ENCODE measurements at regions not wholly inside any gene's neighbourhood (a gene's known extent, or its start where the extent isn't known, plus 50 kb on each side); places are given as distances from the start of the nearest gene placed in this dataset.

DNA sequence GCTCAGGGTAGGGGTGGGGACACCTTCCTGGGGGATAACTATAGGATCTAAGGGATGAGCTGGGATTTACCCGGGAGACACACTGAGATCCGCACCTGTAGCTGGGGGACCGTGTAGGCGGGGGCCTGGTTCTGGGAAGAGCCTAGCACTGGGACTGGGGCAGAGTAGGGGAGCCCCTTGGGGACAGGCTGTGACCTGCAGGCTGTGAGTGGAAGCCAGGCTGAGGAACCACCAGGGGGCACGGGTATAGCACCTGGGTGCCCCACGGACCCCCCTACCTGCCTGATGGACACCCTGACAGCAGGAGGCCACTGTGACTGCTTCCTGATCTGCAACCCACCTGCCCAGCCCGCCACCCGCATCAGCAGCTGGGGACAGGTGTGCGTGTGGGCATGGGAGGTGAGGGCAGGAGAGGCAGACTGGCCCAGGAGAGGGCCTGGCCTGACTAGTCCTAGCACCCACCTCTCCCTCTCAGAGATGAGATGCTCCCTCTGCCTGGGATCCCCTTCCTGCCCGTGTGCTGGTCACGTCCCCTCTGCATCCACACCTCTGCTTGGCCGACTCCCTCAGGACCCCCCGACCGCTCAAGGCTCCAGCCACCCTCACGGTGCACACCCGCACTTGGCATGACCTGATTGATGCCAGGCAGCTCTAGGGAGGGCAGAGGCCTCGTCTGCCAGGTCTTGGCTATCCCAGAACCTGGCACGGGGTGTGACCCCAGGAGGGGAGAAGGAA is 94.2 kb upstream of the NKX1-1 start:
- H3K36me3 ChIP-seq (ENCODE audit: control insufficient read depth, insufficient read depth, low read length), result no peaks in the 10 kb centered on the region
- no peaks in the 10 kb centered on the region for H3K27me3 ChIP-seq (replicated peaks; ENCODE audit: control insufficient read depth, insufficient read depth, low read length)
- DNase-seq (ENCODE audit: extremely low read depth, insufficient read length), result no peak
- H3K4me3 ChIP-seq (replicated peaks; ENCODE audit: low read depth, low read length), result no peak overlapping the region
- TF ChIP-seq, protein P1, sequence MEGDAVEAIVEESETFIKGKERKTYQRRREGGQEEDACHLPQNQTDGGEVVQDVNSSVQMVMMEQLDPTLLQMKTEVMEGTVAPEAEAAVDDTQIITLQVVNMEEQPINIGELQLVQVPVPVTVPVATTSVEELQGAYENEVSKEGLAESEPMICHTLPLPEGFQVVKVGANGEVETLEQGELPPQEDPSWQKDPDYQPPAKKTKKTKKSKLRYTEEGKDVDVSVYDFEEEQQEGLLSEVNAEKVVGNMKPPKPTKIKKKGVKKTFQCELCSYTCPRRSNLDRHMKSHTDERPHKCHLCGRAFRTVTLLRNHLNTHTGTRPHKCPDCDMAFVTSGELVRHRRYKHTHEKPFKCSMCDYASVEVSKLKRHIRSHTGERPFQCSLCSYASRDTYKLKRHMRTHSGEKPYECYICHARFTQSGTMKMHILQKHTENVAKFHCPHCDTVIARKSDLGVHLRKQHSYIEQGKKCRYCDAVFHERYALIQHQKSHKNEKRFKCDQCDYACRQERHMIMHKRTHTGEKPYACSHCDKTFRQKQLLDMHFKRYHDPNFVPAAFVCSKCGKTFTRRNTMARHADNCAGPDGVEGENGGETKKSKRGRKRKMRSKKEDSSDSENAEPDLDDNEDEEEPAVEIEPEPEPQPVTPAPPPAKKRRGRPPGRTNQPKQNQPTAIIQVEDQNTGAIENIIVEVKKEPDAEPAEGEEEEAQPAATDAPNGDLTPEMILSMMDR (IDR thresholded peaks at IDR 0.05; ENCODE audit: insufficient read depth, low read length, poor library complexity, severe bottlenecking), result no peak

GRCh38 chr4:1499465-1499864 is 93.2 kb upstream of the NKX1-1 start:
- no peaks in the 10 kb centered on the region for H3K36me3 ChIP-seq (ENCODE audit: control insufficient read depth, insufficient read depth, low read length)
- TF ChIP-seq, protein P1 (IDR thresholded peaks at IDR 0.05; ENCODE audit: insufficient read depth, low read length, poor library complexity, severe bottlenecking), result no peak
- no peaks in the 10 kb centered on the region for H3K27me3 ChIP-seq (replicated peaks; ENCODE audit: control insufficient read depth, insufficient read depth, low read length)
- no peak overlapping the region for H3K4me3 ChIP-seq (replicated peaks; ENCODE audit: low read depth, low read length)
- DNase-seq (ENCODE audit: extremely low read depth, insufficient read length), result no peak

- H3K4me3 ChIP-seq (replicated peaks; ENCODE audit: low read depth, low read length), result no peak overlapping the region
- no peak for DNase-seq (ENCODE audit: extremely low read depth, insufficient read length)
- TF ChIP-seq, protein P1 (IDR thresholded peaks at IDR 0.05; ENCODE audit: insufficient read depth, low read length, poor library complexity, severe bottlenecking), result no peak
- no peaks in the 10 kb centered on the region for H3K27me3 ChIP-seq (replicated peaks; ENCODE audit: control insufficient read depth, insufficient read depth, low read length)
- H3K36me3 ChIP-seq (ENCODE audit: control insufficient read depth, insufficient read depth, low read length), result no peaks in the 10 kb centered on the region
Measured at GRCh38 chr4:1497189-1497801, 91.1 kb upstream of the NKX1-1 start.

DNA sequence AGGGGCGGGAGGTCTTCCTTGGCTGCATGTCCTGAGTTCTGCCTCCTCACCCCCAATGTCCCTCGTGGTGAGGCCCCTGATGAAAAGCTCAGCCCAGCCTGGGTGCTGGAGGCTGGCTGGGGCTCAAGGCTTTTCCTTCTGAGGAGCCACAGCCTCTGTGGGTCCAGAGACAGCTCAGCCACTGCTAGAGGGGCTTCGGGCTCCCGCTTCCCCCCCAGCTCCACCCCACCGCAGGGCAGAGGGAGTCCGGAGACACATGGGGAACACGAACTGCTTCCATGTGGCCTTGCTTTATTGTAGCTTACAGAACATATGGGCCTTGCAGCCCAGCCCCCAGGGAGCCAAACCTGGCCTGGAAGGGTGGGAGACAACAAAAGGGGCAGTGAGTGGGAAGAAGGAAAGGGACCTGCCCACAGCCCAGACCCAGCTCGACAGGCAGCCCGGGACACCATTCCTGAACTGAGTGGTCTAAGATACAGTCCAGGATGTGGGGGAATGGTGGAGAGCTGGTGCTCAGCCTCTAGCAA is 89.9 kb upstream of the NKX1-1 start:
- H3K27me3 ChIP-seq (replicated peaks; ENCODE audit: control insufficient read depth, insufficient read depth, low read length), result no peaks in the 10 kb centered on the region
- DNase-seq (ENCODE audit: extremely low read depth, insufficient read length), result no peak
- TF ChIP-seq, protein P1 (IDR thresholded peaks at IDR 0.05; ENCODE audit: insufficient read depth, low read length, poor library complexity, severe bottlenecking), result no peak
- H3K36me3 ChIP-seq (ENCODE audit: control insufficient read depth, insufficient read depth, low read length), result no peaks in the 10 kb centered on the region
- H3K4me3 ChIP-seq (replicated peaks; ENCODE audit: low read depth, low read length), result no peak overlapping the region

DNA sequence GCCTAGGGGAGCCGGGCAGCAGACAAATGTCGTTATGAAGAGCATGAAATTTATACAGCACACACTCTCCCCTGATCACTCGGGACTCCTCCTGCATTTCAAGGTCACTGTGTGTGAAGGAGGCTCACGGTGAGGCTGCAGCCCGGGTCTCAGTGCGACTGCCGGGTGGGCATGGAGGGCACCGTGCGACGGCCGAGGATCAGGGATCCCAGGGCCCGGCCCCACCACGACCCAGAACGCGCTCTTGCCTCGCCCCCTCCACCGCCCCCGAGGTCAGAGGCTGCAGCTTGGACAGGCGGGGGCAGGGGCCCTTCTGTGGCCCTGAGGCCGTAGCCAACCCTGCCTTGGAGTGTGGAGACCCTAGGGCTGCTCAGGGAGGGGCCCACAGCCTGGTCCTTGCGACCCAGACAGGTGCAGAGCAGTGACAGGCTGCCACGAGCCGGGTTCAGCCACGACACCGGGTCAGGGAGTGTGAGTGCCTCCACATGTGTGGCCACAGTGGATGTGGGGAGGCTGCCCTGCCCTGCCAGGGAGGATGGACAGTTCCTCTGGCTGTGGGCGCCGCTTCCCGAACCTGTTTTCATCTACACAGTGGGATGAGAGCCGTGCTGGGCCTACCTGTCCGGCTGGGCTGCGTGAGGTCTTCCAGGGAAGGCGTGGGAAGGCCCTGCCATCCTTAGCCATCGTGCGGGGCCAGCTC is 89.3 kb upstream of the NKX1-1 start:
- no peak for DNase-seq (ENCODE audit: extremely low read depth, insufficient read length)
- TF ChIP-seq, protein P1 (IDR thresholded peaks at IDR 0.05; ENCODE audit: insufficient read depth, low read length, poor library complexity, severe bottlenecking), result no peak
- Histone ChIP-seq H3K4me3 (replicated peaks; ENCODE audit: low read depth, low read length) (no peak overlapping the region), H3K36me3 (ENCODE audit: control insufficient read depth, insufficient read depth, low read length) (no peaks in the 10 kb centered on the region), H3K27me3 (replicated peaks; ENCODE audit: control insufficient read depth, insufficient read depth, low read length) (no peaks in the 10 kb centered on the region)
